HCT116 (cell line): ENCODE measurements at regions not wholly inside any gene's neighbourhood (a gene's known extent, or its start where the extent isn't known, plus 50 kb on each side); places are given as distances from the start of the nearest gene placed in this dataset.

Experiments
- ATAC-seq: fragments of 200-7000 bp; cut with Tn5 transposase; 2 replicates; pipeline ENCODE4 v1.9.1; 2020; ENCODE audit warnings: mild to moderate bottlenecking, moderate library complexity
- BruUV-seq: library from RNA; stranded (reverse); fragments of 400-500 nt; replicated peaks from 2 replicates; lab custom pipeline; 2021; lab: Mats Ljungman, UMichigan
- CTCF ChIA-PET: fragments of 300-600 bp; sonication (Branson Sonifier 250); formaldehyde crosslinking; loops from one replicate; lab custom pipeline; 2021; ENCODE audit warnings: antibody characterized with exemption; lab: Charles Lee
- POLR2A ChIA-PET: fragments of 300-600, 350-600 bp; sonication (Branson Sonifier 250); formaldehyde crosslinking; loops from one replicate; lab custom pipeline; 2021; ENCODE audit warnings: antibody characterized with exemption; lab: Charles Lee
- RAD21 ChIA-PET, 2 experiments: fragments of 300-600 bp; sonication (Branson Sonifier 250); formaldehyde crosslinking; loops; one replicate each; lab custom pipeline; 2023; ENCODE audit warnings: low total read pairs in 2 of 2; ENCODE audit not compliant: uncharacterized antibody in 2 of 2, unreplicated experiment in 2 of 2, low non-redundant PET in 1 of 2; lab: Charles Lee
- DNase-seq: peaks from one replicate; pipeline ENCODE4 v3.0.0-alpha.2; 2010; ENCODE audit warnings: low read depth, low spot score
- H2AFZ ChIP-seq: fragments of 200-600 bp; shearing (Covaris generic), sonication (generic); 2 replicates; pipeline ENCODE4 v1.6.1; 2017; ENCODE audit warnings: low read depth, mixed run types, mixed read lengths, antibody characterized with exemption, low read length; ENCODE audit not compliant: poor library complexity, severe bottlenecking
- H3K27ac ChIP-seq: 2 replicates; pipeline ENCODE4 v1.5.1; 2012; ENCODE audit warnings: low read depth, low read length
- H3K27me3 ChIP-seq: fragments of 200-600 bp; sonication (generic); 2 replicates; pipeline ENCODE4 v1.6.1; 2016; ENCODE audit warnings: mixed run types, low read length, mixed read lengths; ENCODE audit not compliant: insufficient read depth
- H3K36me3 ChIP-seq, 2 experiments: fragments of 200-500 bp in 1 of 2; fragments of 200-600 bp in 1 of 2; sonication (Bioruptor generic) in 1 of 2; sonication (generic) in 1 of 2; 2 replicates each; pipeline versions ENCODE4 v1.5.1 to v1.6.1; 2014 to 2016; ENCODE audit warnings: low read length in 2 of 2, inconsistent platforms in 1 of 2, mixed read lengths in 1 of 2, mixed run types in 1 of 2; ENCODE audit not compliant: insufficient read depth in 2 of 2, control insufficient read depth in 1 of 2
- H3K4me1 ChIP-seq, 2 experiments: fragments of 200-600 bp in 1 of 2; sonication (generic) in 1 of 2; 2 replicates each; pipeline versions ENCODE4 v1.5.1 to v1.6.1; 2012 to 2017; ENCODE audit warnings: low read length in 2 of 2, inconsistent platforms in 1 of 2, mild to moderate bottlenecking in 1 of 2, mixed read lengths in 1 of 2, mixed run types in 1 of 2, moderate library complexity in 1 of 2; ENCODE audit not compliant: insufficient read depth in 2 of 2, control insufficient read depth in 1 of 2
- H3K4me2 ChIP-seq: fragments of 200-600 bp; sonication (generic); 2 replicates; pipeline ENCODE4 v1.6.1; 2017; ENCODE audit warnings: mixed run types, low read length, mixed read lengths
- H3K4me3 ChIP-seq, 2 experiments: fragments of 200-600 bp in 1 of 2; sonication (generic) in 1 of 2; replicated peaks in 1 of 2; 2 replicates each; pipeline ENCODE4 v1.5.1; 2011 to 2016; ENCODE audit warnings: low read length in 2 of 2, control low read depth in 1 of 2, low read depth in 1 of 2, mild to moderate bottlenecking in 1 of 2, mixed read lengths in 1 of 2, mixed run types in 1 of 2
- H3K79me2 ChIP-seq: fragments of 200-600 bp; sonication (generic); 2 replicates; pipeline ENCODE4 v1.6.1; 2017; ENCODE audit warnings: mild to moderate bottlenecking, mixed run types, low read length, moderate library complexity, mixed read lengths; ENCODE audit not compliant: insufficient read depth
- H3K9ac ChIP-seq: fragments of 200-600 bp; sonication (generic); 2 replicates; pipeline ENCODE4 v1.6.1; 2016; ENCODE audit warnings: low read length, mixed read lengths
- H3K9me2 ChIP-seq: fragments of 200-600 bp; sonication (generic), shearing (Covaris generic); 2 replicates; pipeline ENCODE4 v1.6.1; 2017; ENCODE audit warnings: mixed run types, mild to moderate bottlenecking, moderate library complexity; ENCODE audit not compliant: insufficient read depth
- H3K9me3 ChIP-seq, 2 experiments: fragments of 200-500 bp in 1 of 2; fragments of 200-600 bp in 1 of 2; sonication (Bioruptor generic) in 1 of 2; sonication (generic) in 1 of 2; 2 replicates each; pipeline ENCODE4 v1.6.1; 2014 to 2017; ENCODE audit warnings: low read length in 2 of 2, mixed read lengths in 2 of 2, inconsistent platforms in 1 of 2, low read depth in 1 of 2, mild to moderate bottlenecking in 1 of 2, mixed run types in 1 of 2, moderate library complexity in 1 of 2; ENCODE audit not compliant: control insufficient read depth in 1 of 2, insufficient read depth in 1 of 2
- H4K20me1 ChIP-seq: fragments of 200-600 bp; sonication (generic), shearing (Covaris generic); 2 replicates; pipeline ENCODE4 v1.6.1; 2017; ENCODE audit warnings: mixed run types, mild to moderate bottlenecking, moderate library complexity; ENCODE audit not compliant: insufficient read depth
- ATF3 ChIP-seq: IDR thresholded peaks from 2 replicates; pipeline ENCODE4 v1.6.1; 2012
- CBX3 ChIP-seq: IDR thresholded peaks from 2 replicates; pipeline ENCODE4 v1.6.1; 2012; ENCODE audit warnings: low read depth
- CEBPB ChIP-seq: IDR thresholded peaks from 2 replicates; pipeline ENCODE4 v1.6.1; 2012; ENCODE audit warnings: low read depth
- JUND ChIP-seq: IDR thresholded peaks from 2 replicates; pipeline ENCODE4 v1.6.1; 2012
- POLR2A ChIP-seq: IDR thresholded peaks from 2 replicates; pipeline ENCODE4 v1.7.0; 2011; ENCODE audit warnings: borderline replicate concordance; ENCODE audit not compliant: insufficient read depth, insufficient read length; ENCODE audit errors: extremely low read depth
- RAD21 ChIP-seq: IDR thresholded peaks from 2 replicates; pipeline ENCODE4 v1.6.1; 2012; ENCODE audit warnings: low read depth, mild to moderate bottlenecking
- intact Hi-C: fragments of 100-400 bp; cut with micrococcal nuclease; formaldehyde crosslinking; loops from 2 replicates; pipeline ENCODE4 v1.10.0; 2022

GRCh38 chr10:63922468-63923284 is 401.5 kb downstream of the REEP3 start:
- no peak for DNase-seq
- Histone ChIP-seq H2AFZ (no peak overlapping the region), H3K36me3 (no peaks in the 10 kb centered on the region), H3K4me1 (no peaks in the 10 kb centered on the region), H3K9ac (no peak overlapping the region), H3K79me2 (no peaks in the 10 kb centered on the region)
- intact Hi-C loops, result no loop called here
- CTCF ChIA-PET, result interaction anchor here (1.5 kb wide), 1 partner anchor 56 kb away, joined by 4 read pairs; no protein-coding TSS in a partner anchor
- RAD21 ChIA-PET, result no interaction called here
- POLR2A ChIA-PET, result no interaction called here
- BruUV-seq, result no TSS peak
- TF ChIP-seq JUND, result no peak
- no peak for TF ChIP-seq POLR2A
- no peak for TF ChIP-seq RAD21
- 0 out of 2 replicates have a peak, but pooled peaks have one; percentile 20 for TF ChIP-seq ATF3
- TF ChIP-seq, all 23 proteins: peak for 1
- no peaks in the 10 kb centered on the region for H3K27me3 ChIP-seq
- H3K4me2 ChIP-seq, result no peak overlapping the region
- H3K9me3 ChIP-seq, result no peaks in the 10 kb centered on the region
- no peak for ATAC-seq
- no peaks in the 10 kb centered on the region for H3K9me2 ChIP-seq
- H3K4me3 ChIP-seq, result no peak overlapping the region
- no peaks in the 10 kb centered on the region for H4K20me1 ChIP-seq
- H3K27ac ChIP-seq, result no peak overlapping the region

GRCh38 chr10:63929831-63930467 is 408.7 kb downstream of the REEP3 start:
- Histone ChIP-seq H3K27me3 (no peaks in the 10 kb centered on the region), H3K9ac (no peak overlapping the region), H4K20me1 (no peaks in the 10 kb centered on the region), H3K27ac (no peak overlapping the region), H3K9me3 (no peaks in the 10 kb centered on the region), H3K9me2 (no peaks in the 10 kb centered on the region), H3K36me3 (no peaks in the 10 kb centered on the region), H3K4me3 (no peak overlapping the region), H2AFZ (no peak overlapping the region), H3K4me2 (no peak overlapping the region), H3K79me2 (no peaks in the 10 kb centered on the region), H3K4me1 (peaks cover 0 to 4% of the 10 kb centered on the region in 2 experiments; a peak in 1 of 4 replicates)
- RAD21 ChIA-PET, result no interaction called here
- no TSS peak for BruUV-seq
- no peak for DNase-seq
- POLR2A ChIA-PET, result no interaction called here
- CTCF ChIA-PET, result no interaction called here
- no peak for ATAC-seq
- TF ChIP-seq CBX3, result no peak
- no peak for TF ChIP-seq CEBPB
- intact Hi-C loops, result no loop called here
